Spleen (tissue), 7 donors: ENCODE measurements at regions not wholly inside any gene's neighbourhood (a gene's known extent, or its start where the extent isn't known, plus 50 kb on each side); places are given as distances from the start of the nearest gene placed in this dataset.

ENCODE experiments used
- CTCF ChIP-seq, 11 experiments: fragments of 200-600 bp in 7 of 11; fragments of 450-650 bp in 4 of 11; sonication (generic) in 4 of 11; IDR thresholded peaks in 8 of 11; conservative IDR thresholded peaks in 3 of 11; 1 replicate in 7 of 11; 2 replicates in 4 of 11; pipeline versions ENCODE4 v1.4.0 to v1.8.0; 2016 to 2021; ENCODE audit warnings: antibody characterized with exemption in 11 of 11, inconsistent platforms in 4 of 11, mild to moderate bottlenecking in 1 of 11
- POLR2A ChIP-seq, 3 donors: fragments of 450-650 bp; IDR thresholded peaks; one replicate each; pipeline ENCODE4 v1.5.1; 2017; ENCODE audit warnings: antibody characterized with exemption in 3 of 3, mild to moderate bottlenecking in 1 of 3
- POLR2AphosphoS5 ChIP-seq, 3 donors: sonication (generic); formaldehyde crosslinking; IDR thresholded peaks; one replicate each; pipeline ENCODE4 v1.5.1; 2017; ENCODE audit warnings: antibody characterized with exemption in 3 of 3
- donor health status: DM: no; HTN: no; CAD: no; lungs with moderate emphysema.
- donor health status: DM: no; HTN: no; CAD: no.
- donor health status: DM: no; HTN: no; CAD: no.

DNA sequence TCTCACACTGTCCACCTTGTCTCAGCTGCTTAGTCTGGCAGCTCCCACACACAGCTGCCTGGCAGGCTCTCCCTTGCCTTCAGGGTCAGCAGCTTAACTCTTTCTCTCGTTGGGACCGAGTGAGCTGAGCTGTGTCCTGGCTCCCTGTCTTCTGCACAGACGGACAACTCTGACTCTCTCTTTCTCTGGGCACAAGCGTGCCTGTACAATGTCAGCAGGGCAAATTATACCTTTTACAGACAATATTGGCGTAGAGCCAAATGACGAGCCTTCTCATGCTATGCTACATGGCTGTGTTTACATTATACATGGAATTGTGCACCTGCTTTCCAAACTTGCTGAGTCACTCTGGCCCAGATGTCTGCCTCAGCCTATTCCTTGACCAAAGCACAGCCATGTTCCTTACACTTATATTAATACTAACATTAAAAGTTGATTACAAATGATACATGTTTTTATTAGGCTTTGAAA is 188.6 kb downstream of the CYLC2 start:
- no peak for TF ChIP-seq CTCF (IDR thresholded peaks at IDR 0.05 in 8 of 11, conservative IDR thresholded peaks at IDR 0.05 in 3 of 11)
- no peak for TF ChIP-seq POLR2A (IDR thresholded peaks at IDR 0.05)
- TF ChIP-seq POLR2AphosphoS5 (IDR thresholded peaks at IDR 0.05), result no peak
